Stomach (tissue), 8 donors: ENCODE measurements at regions not wholly inside any gene's neighbourhood (a gene's known extent, or its start where the extent isn't known, plus 50 kb on each side); places are given as distances from the start of the nearest gene placed in this dataset.

Experiments
- DNase-seq, 2 donors: peaks; one replicate each; pipeline versions ENCODE4 v3.0.0 to v3.0.0-alpha.2; 2013 to 2019
- H3K27ac ChIP-seq, 5 donors: fragments of 200-600 bp in 4 of 5; sonication (generic) in 4 of 5; one replicate each; pipeline ENCODE4 v1.5.1; 2013 to 2019; ENCODE audit warnings: mild to moderate bottlenecking in 1 of 5, moderate library complexity in 1 of 5
- H3K27me3 ChIP-seq, 3 donors: fragments of 200-600 bp; sonication (generic); one replicate each; pipeline ENCODE4 v1.5.1; 2017 to 2019; ENCODE audit warnings: mixed run types in 1 of 3
- H3K36me3 ChIP-seq, 4 donors: fragments of 200-600 bp; sonication (generic); 1 replicate in 3 of 4; 2 replicates in 1 of 4; pipeline ENCODE4 v1.5.1; 2016 to 2019
- H3K4me1 ChIP-seq, 4 donors: fragments of 200-600 bp; sonication (generic); one replicate each; pipeline ENCODE4 v1.5.1; 2016 to 2019
- H3K4me3 ChIP-seq, 4 donors: fragments of 200-600 bp; sonication (generic) in 3 of 4; one replicate each; pipeline ENCODE4 v1.5.1; 2016 to 2019; ENCODE audit warnings: mild to moderate bottlenecking in 1 of 4
- H3K9me3 ChIP-seq, 4 donors: fragments of 200-600 bp; sonication (generic); one replicate each; pipeline ENCODE4 v1.5.1; 2016 to 2019
- CTCF ChIP-seq, 7 experiments: fragments of 450-650 bp in 4 of 7; fragments of 200-600 bp in 3 of 7; sonication (generic) in 3 of 7; IDR thresholded peaks; one replicate each; pipeline ENCODE4 v1.5.1; 2016 to 2019; ENCODE audit warnings: antibody characterized with exemption in 7 of 7, control low read depth in 2 of 7, mild to moderate bottlenecking in 1 of 7
- EP300 ChIP-seq: sonication (generic); formaldehyde crosslinking; IDR thresholded peaks from one replicate; pipeline ENCODE4 v1.6.1; 2017; ENCODE audit warnings: antibody characterized with exemption
- POLR2A ChIP-seq, 4 donors: fragments of 450-650 bp; IDR thresholded peaks; one replicate each; pipeline ENCODE4 v1.6.1; 2016; ENCODE audit warnings: antibody characterized with exemption in 4 of 4, control low read depth in 2 of 4, mild to moderate bottlenecking in 1 of 4, moderate library complexity in 1 of 4
- POLR2AphosphoS5 ChIP-seq, 3 donors: sonication (generic); formaldehyde crosslinking; IDR thresholded peaks; one replicate each; pipeline ENCODE4 v1.6.1; 2016; ENCODE audit warnings: antibody characterized with exemption in 3 of 3
- WGBS, 5 donors: extraction: QIAGEN DNeasy Blood & Tissue Kit in 3 of 5; methylation state at CpG; one replicate each; pipeline versions ENCODE4 v1.1.5 to v1.1.7; 2013 to 2018; 5-methylcytosine and 5-hydroxymethylcytosine counted together
- intact Hi-C: fragments of 100-400 bp; cut with DNase I; formaldehyde crosslinking; loops from one replicate; pipeline ENCODE4 v1.15.1; 2023; ENCODE audit warnings: low total_unique reads
- donor health status: healthy with polysubstance abuse.
- donor health status: Bipolar disorder and iron deficiency.
- donor health status: healthy.

GRCh38 chr2:133836691-133837345, 268.6 kb upstream of the NCKAP5 start:
- H3K4me1 ChIP-seq: no peaks in the 10 kb centered on the region
- H3K9me3 ChIP-seq: peaks cover 0 to 4% (median 2%) of the 10 kb centered on the region in 4 donors
- intact Hi-C loops: no loop called here
- H3K36me3 ChIP-seq: no peaks in the 10 kb centered on the region
- WGBS, 5 donors: 78 to 90% (median 82%) methylated on average over 11 of the region's 11 CpGs
- no peaks in the 10 kb centered on the region for H3K27me3 ChIP-seq
- DNase-seq: no peak
- H3K27ac ChIP-seq: no peak overlapping the region
- TF ChIP-seq POLR2A (IDR thresholded peaks at IDR 0.05) (no peak), CTCF (IDR thresholded peaks at IDR 0.05) (no peak), POLR2AphosphoS5 (IDR thresholded peaks at IDR 0.05) (no peak), EP300 (no peak)
- no peak overlapping the region for H3K4me3 ChIP-seq

- Histone ChIP-seq H3K27me3 (no peaks in the 10 kb centered on the region), H3K4me1 (no peaks in the 10 kb centered on the region), H3K9me3 (peaks cover 0 to 3% (median under 1%) of the 10 kb centered on the region in 4 donors), H3K27ac (no peak overlapping the region), H3K36me3 (no peaks in the 10 kb centered on the region), H3K4me3 (no peak overlapping the region)
- intact Hi-C loops: no loop called here
- TF ChIP-seq EP300 (no peak), POLR2AphosphoS5 (IDR thresholded peaks at IDR 0.05) (no peak), POLR2A (IDR thresholded peaks at IDR 0.05) (no peak), CTCF (IDR thresholded peaks at IDR 0.05) (no peak)
- 54 to 80% (median 77%) methylated on average over 2 to 6 of the region's 6 CpGs for WGBS, 5 donors
- DNase-seq: no peak
Observed at GRCh38 chr2:133837441-133838094, 269.3 kb upstream of the NCKAP5 start.

- H3K36me3 ChIP-seq: no peaks in the 10 kb centered on the region
- no peak for DNase-seq
- no peaks in the 10 kb centered on the region for H3K27me3 ChIP-seq
- whole genome bisulfite sequencing, 5 donors: 82 to 89% (median 87%) methylated on average over 7 of the region's 7 CpGs
- H3K4me3 ChIP-seq: no peak overlapping the region
- H3K27ac ChIP-seq: no peak overlapping the region
- TF ChIP-seq POLR2A (IDR thresholded peaks at IDR 0.05) (no peak), EP300 (no peak)
- H3K9me3 ChIP-seq: peaks cover 0 to 3% (median 0%) of the 10 kb centered on the region in 4 donors
- intact Hi-C loops: no loop called here
- peaks cover 0 to under 1% (median 0%) of the 10 kb centered on the region in 4 donors for H3K4me1 ChIP-seq
Observed at GRCh38 chr2:133838642-133839365, 270.5 kb upstream of the NCKAP5 start.

- TF ChIP-seq POLR2A (IDR thresholded peaks at IDR 0.05) (no peak), POLR2AphosphoS5 (IDR thresholded peaks at IDR 0.05) (no peak), CTCF (IDR thresholded peaks at IDR 0.05) (no peak), EP300 (no peak)
- Histone ChIP-seq H3K27me3 (peaks cover 0 to under 1% (median 0%) of the 10 kb centered on the region in 3 donors), H3K36me3 (no peaks in the 10 kb centered on the region), H3K27ac (no peak overlapping the region), H3K9me3 (peaks cover 0 to 3% (median 0%) of the 10 kb centered on the region in 4 donors), H3K4me3 (no peak overlapping the region), H3K4me1 (peaks cover 0 to 7% (median 2%) of the 10 kb centered on the region in 4 donors)
- WGBS, 5 donors: 86 to 90% (median 89%) methylated on average over 6 of the region's 6 CpGs
- intact Hi-C loops: no loop called here
- no peak for DNase-seq
Observed at GRCh38 chr2:133839677-133840076, 271.4 kb upstream of the NCKAP5 start.
